LNCAP (cell line): ENCODE measurements at regions not wholly inside any gene's neighbourhood (a gene's known extent, or its start where the extent isn't known, plus 50 kb on each side); places are given as distances from the start of the nearest gene placed in this dataset.

ENCODE experiments used
- CTCF ChIP-seq: fragments of 450-650 bp; IDR thresholded peaks from 2 replicates; pipeline ENCODE4 v1.5.1; 2017; ENCODE audit warnings: mild to moderate bottlenecking

- TF ChIP-seq CTCF: no peak
These were observed 258.5 kb upstream of the PDGFD start for GRCh38 chr11:104422324-104422944.

- TF ChIP-seq CTCF: no peak
These were observed 246.4 kb upstream of the PDGFD start for GRCh38 chr11:104410336-104410735.

GRCh38 chr11:104408630-104409029, 244.7 kb upstream of the PDGFD start:
- TF ChIP-seq CTCF: no peak

GRCh38 chr11:104405277-104405676, 241.3 kb upstream of the PDGFD start:
- TF ChIP-seq CTCF: no peak

GRCh38 chr11:104404231-104405175, 240.6 kb upstream of the PDGFD start:
- TF ChIP-seq CTCF: no peak

GRCh38 chr11:104402812-104403521, 239.0 kb upstream of the PDGFD start:
- no peak for TF ChIP-seq CTCF

- no peak for TF ChIP-seq CTCF
These were observed 230.6 kb upstream of the PDGFD start for GRCh38 chr11:104394508-104394907.
